WI38 (cell line): ENCODE measurements at regions not wholly inside any gene's neighbourhood (a gene's known extent, or its start where the extent isn't known, plus 50 kb on each side); places are given as distances from the start of the nearest gene placed in this dataset.
"Not testable (repeated sequence)": the region's sequence is repeated elsewhere in the genome, so short reads cannot be mapped to it uniquely, and the experiment has no call there.

Source experiments
- H3K4me3 ChIP-seq: 2 replicates; pipeline ENCODE4 v1.5.1; 2011; ENCODE audit warnings: low read depth, mild to moderate bottlenecking, control low read depth, low read length
- TF ChIP-seq, protein P1 (sequence below): IDR thresholded peaks from 2 replicates; pipeline ENCODE4 v1.5.1; 2012; ENCODE audit warnings: low read depth, mild to moderate bottlenecking, control low read depth, low read length

DNA sequence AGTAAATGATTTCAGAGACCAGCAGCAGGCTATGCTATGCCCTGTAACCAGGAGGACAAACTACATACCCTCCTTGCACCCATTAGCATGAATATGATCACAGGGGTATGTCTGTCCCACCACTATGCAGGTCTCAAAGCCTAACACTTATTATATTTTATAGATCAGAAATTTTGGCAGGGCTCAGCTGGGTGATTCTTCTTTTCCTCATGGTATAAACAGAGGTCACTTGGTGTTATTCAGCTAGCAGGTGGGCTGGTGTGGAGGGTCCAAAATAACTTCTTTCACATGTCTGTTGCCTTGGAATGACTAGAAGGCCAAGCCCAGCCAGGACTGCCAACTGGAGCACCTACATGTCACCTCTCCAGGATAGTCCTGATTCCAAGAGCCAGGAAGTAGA is 252.9 kb downstream of the ARHGAP12 start:
- TF ChIP-seq, protein P1, sequence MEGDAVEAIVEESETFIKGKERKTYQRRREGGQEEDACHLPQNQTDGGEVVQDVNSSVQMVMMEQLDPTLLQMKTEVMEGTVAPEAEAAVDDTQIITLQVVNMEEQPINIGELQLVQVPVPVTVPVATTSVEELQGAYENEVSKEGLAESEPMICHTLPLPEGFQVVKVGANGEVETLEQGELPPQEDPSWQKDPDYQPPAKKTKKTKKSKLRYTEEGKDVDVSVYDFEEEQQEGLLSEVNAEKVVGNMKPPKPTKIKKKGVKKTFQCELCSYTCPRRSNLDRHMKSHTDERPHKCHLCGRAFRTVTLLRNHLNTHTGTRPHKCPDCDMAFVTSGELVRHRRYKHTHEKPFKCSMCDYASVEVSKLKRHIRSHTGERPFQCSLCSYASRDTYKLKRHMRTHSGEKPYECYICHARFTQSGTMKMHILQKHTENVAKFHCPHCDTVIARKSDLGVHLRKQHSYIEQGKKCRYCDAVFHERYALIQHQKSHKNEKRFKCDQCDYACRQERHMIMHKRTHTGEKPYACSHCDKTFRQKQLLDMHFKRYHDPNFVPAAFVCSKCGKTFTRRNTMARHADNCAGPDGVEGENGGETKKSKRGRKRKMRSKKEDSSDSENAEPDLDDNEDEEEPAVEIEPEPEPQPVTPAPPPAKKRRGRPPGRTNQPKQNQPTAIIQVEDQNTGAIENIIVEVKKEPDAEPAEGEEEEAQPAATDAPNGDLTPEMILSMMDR = no peak
- no peak overlapping the region for H3K4me3 ChIP-seq

DNA sequence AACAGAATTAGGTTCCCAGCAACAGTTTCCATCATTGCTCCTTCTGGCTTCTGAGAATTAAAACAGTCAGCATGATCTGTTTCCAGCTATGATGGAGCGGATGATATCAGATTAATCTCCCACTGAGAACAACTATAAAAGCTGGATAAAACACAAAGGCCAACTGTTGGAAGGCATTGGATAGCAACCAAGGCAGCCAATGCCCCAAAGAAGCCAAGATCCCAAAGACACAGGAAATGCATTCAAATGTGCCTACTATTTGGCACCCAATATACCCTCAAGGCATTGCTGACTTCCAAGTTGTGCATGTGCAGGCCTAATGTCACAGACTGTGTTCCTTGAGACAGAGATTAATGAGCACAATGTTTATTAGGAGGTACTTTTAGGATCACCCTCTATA is 259.3 kb downstream of the ARHGAP12 start:
- TF ChIP-seq, protein P1 = no peak
- no peak overlapping the region for H3K4me3 ChIP-seq

GRCh38 chr10:31668326-31668725 is 260.3 kb downstream of the ARHGAP12 start:
- no peak overlapping the region for H3K4me3 ChIP-seq

DNA sequence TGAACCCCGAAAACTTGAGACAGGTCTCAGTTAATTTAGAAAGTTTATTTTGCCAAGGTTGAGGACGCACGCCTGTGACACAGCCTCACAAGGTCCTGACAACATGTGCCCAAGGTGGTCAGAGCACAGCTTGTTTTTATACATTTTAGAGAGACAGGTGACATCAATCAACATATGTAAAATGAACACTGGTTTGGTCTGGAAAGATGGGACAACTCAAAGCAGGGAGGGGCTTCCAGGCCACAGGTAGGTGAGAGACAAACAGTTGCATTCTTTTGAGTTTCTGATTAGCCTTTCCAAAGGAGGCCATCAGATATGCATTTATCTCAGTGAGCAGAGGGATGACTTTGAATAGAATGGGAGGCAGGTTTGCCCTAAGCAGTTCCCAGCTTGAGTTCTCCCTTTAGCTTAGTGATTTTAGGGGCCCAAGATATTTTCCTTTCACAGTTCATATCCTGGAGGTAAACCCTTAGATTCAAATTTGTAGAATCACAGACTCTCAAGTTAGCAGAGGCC is 262.8 kb downstream of the ARHGAP12 start:
- not testable (repeated sequence) for H3K4me3 ChIP-seq

More at GRCh38 chr10:31668326-31668725, 260.3 kb downstream of the ARHGAP12 start:
- TF ChIP-seq, protein P1 = no peak

- H3K4me3 ChIP-seq = no peak overlapping the region
- TF ChIP-seq, protein P1 = no peak
Observed at GRCh38 chr10:31664803-31665202, 263.8 kb downstream of the ARHGAP12 start.

- not testable (repeated sequence) for H3K4me3 ChIP-seq
Observed at GRCh38 chr10:31664071-31664470, 264.6 kb downstream of the ARHGAP12 start.

DNA sequence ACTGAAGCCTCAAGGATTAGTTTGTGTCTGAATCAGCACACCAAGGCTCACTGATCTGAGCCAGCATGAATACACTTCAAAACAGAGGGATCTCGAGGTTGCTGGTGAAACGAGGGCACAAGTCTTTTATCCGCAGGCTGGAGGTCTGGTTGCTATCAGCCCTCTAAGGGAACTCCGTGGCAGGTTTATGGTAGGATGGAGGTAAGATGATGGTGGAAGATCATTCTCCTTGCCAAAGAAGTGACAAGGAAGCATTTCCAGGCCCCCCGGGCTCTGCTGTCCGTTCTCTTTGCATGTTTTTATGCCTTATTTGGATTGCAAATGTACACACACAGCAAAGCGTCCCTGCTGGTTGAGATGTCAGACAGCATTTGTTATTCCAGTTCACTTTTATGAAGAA is 268.3 kb downstream of the ARHGAP12 start:
- H3K4me3 ChIP-seq = no peak overlapping the region
- TF ChIP-seq, protein P1 = no peak

GRCh38 chr10:31659665-31660064 is 269.0 kb downstream of the ARHGAP12 start:
- TF ChIP-seq, protein P1 = no peak
- H3K4me3 ChIP-seq = no peak overlapping the region

- TF ChIP-seq, protein P1 = no peak
- no peak overlapping the region for H3K4me3 ChIP-seq
Observed at GRCh38 chr10:31657434-31657872, 271.2 kb downstream of the ARHGAP12 start.
